GM12875 (cell line): ENCODE measurements at regions not wholly inside any gene's neighbourhood (a gene's known extent, or its start where the extent isn't known, plus 50 kb on each side); places are given as distances from the start of the nearest gene placed in this dataset.
"Not testable (repeated sequence)": the region's sequence is repeated elsewhere in the genome, so short reads cannot be mapped to it uniquely, and the experiment has no call there.

ENCODE experiments used
- H3K4me3 ChIP-seq: one replicate; pipeline ENCODE4 v1.5.1; 2011; ENCODE audit warnings: low read depth, low read length, control low read depth
- TF ChIP-seq, protein P1 (sequence below): IDR thresholded peaks from 2 replicates; pipeline ENCODE4 v1.5.1; 2011; ENCODE audit warnings: low read depth, mild to moderate bottlenecking, control low read depth, inconsistent platforms, low read length, moderate library complexity, borderline replicate concordance; ENCODE audit not compliant: insufficient read depth

DNA sequence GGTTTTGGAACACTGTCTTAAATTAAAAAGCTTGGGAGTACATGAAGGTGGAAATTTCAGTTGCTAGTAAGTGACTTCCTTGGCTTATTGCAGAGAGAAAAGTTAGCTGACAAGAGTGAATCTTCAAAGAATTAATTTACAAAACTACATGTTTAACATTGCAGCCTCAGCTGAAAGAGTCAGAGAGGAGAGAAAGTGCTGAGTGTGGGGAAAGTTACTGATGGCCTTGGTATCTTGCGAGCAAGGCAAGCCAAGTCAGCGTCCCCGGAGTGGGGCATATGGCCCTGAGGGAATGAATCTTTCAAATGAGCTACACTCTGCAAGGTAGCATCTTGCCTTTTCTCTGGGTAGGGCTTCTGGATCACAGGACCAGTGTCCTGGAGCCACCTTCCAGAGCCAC, 131.3 kb downstream of the LPIN1 start:
- H3K4me3 ChIP-seq, result no peak overlapping the region
- TF ChIP-seq, protein P1, sequence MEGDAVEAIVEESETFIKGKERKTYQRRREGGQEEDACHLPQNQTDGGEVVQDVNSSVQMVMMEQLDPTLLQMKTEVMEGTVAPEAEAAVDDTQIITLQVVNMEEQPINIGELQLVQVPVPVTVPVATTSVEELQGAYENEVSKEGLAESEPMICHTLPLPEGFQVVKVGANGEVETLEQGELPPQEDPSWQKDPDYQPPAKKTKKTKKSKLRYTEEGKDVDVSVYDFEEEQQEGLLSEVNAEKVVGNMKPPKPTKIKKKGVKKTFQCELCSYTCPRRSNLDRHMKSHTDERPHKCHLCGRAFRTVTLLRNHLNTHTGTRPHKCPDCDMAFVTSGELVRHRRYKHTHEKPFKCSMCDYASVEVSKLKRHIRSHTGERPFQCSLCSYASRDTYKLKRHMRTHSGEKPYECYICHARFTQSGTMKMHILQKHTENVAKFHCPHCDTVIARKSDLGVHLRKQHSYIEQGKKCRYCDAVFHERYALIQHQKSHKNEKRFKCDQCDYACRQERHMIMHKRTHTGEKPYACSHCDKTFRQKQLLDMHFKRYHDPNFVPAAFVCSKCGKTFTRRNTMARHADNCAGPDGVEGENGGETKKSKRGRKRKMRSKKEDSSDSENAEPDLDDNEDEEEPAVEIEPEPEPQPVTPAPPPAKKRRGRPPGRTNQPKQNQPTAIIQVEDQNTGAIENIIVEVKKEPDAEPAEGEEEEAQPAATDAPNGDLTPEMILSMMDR, result no peak

DNA sequence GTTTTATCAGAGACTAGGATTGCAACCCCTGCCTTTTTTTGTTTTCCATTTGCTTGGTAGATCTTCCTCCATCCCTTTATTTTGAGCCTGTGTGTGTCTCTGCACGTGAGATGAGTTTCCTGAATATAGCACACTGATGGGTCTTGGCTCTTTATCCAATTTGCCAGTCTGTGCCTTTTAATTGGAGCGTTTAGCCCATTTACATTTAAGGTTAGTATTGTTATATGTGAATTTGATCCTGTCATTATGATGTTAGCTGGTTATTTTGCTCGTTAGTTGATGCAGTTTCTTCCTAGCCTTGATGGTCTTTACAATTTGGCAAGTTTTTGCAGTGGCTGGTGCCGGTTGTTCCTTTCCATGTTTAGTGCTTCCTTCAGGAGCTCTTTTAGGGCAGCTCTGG, 138.8 kb downstream of the LPIN1 start:
- not testable (repeated sequence) for H3K4me3 ChIP-seq

DNA sequence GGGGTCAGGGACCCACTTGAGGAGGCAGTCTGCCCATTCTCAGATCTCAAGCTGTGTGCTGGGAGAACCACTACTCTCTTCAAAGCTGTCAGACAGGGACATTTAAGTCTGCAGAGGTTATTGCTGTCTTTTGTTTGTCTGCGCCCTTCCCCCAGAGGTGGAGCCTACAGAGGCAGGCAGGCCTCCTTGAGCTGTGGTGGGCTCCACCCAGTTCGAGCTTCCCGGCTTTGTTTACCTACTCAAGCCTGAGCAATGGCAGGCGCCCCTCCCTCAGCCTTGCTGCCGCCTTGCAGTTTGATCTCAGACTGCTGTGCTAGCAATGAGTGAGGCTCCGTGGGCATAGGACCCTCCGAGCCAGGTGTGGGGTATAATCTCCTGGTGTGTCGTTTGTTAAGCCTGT, 140.5 kb downstream of the LPIN1 start:
- not testable (repeated sequence) for H3K4me3 ChIP-seq

DNA sequence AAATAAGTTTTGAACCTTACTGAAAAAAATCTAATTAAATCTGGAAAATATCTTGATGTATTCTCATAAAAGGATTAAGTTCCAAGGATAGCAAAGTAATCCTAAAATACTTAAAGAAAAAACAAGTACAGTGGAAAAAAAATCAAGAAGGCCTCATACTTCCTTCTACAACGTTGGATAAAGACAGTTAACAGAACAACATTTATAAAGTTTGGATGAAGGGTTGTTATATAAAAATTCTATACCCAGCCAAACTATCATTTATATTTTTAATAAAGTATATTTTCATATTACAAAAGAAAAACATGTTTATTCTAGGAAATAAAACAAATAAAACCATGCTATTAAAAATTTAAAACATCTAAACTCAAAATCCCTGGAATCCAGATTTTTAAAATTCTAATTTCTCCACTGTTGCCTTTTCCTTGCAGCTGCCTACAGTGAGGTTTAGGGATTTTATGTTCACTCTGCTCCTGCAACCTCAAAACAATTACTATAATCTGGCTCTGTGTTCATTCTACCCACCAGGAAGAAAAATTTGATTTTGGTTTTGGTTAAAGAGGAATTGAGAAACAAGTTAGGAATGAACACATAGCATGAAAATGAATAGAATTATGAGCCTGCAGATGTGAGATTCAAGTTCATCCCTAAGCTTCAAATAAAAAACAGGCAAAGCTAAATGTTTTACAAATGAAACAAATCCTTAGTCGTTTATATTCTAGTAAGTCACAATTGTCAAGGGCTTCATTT, 142.8 kb downstream of the LPIN1 start:
- H3K4me3 ChIP-seq, result no peak overlapping the region
- TF ChIP-seq, protein P1, result no peak

DNA sequence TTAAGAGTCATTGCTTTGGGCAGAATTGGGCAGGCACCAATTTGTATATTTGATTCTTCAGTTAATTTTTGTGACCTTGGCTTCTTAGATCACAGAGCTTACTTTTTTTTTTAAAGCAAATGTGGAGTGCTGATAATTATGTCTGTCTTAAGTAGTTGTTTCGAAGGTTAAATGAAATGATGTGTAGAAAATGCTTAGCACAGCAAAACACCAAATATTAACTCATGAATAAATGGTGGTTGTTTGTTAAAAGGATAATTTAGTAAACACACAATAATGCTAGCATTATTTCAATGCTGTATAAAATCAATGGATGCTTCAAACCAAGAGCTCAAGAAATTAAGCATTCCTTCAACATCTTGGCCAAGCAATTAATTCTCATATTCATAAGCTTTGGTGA, 143.4 kb downstream of the LPIN1 start:
- no peak overlapping the region for H3K4me3 ChIP-seq
- TF ChIP-seq, protein P1, result no peak

DNA sequence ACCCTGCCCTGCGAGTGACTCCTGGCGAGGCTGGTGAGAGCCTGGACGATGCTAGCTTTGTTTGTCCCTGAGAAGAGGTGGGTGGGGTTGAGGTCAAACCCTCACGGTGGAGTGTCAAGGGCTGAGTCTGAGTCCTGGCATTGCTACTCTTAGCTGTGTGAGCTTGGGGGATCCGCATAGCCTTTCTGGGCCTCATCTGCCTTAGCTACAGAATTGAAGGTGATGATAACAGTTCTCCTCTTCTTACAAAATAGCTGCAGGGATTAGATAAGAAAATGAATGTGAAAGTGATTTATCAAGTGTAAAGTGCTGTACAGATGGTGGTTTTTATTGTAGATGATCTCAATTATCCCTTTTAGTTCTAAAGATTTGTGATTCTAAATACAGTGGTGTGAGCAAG, 144.6 kb downstream of the LPIN1 start:
- H3K4me3 ChIP-seq, result no peak overlapping the region
- TF ChIP-seq, protein P1, result no peak

DNA sequence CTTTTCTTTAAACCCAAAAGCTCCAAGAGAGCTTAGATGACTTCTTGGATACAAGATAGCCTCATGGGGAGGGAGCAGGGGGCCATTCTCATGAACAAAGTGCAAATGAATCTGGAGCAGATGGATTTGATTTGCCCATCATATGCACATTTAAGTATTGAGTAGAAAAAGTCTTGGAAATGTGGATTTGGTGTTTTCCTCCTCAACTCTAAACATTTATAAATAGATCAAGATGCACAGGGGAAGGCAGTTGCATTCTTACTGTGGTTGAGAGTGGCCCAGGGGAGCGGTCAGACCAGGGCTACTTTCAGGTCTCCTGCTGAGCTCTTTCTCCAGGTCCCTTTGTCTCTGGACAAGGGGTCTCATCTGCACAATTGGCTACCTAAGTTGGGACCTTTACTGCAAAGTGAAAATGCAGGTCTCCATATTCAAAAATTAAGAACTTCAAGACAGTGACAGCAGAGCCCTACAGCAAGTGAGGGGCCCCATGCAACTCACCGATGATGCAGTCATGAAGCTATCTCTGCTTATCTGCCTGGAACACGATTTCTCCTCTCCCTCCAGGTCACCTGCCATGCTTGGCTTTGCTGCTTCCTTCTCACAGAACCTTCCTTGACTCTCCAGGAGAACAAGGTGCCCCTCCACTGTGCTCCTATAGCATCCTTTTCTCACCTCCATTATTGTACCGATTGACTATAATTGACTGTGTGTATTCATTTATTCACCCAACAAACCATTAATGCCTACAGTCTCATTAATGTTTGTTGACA, 145.4 kb downstream of the LPIN1 start:
- no peak overlapping the region for H3K4me3 ChIP-seq
- TF ChIP-seq, protein P1, result no peak

DNA sequence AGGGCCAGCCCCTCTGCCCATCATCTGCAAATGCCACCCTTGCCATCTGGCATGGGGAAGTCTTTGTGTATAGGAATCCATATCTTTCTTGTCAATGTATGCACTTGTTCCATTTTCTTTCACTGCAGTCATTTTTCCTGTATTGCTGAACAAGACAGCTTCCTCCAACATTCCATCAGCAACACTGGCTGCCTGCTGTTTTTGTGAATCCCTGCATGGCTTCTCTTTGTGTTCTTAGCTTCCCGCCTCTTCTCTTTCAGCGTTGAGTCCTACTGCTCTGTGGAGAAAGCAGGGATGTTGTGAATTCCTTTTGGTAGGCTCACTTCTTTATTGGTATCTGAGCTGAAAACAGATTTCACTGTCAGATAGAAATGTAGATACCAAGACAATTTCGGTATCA, 150.0 kb downstream of the LPIN1 start:
- H3K4me3 ChIP-seq, result no peak overlapping the region
- TF ChIP-seq, protein P1, result no peak
